Lower leg skin (tissue), 4 donors: ENCODE measurements at regions not wholly inside any gene's neighbourhood (a gene's known extent, or its start where the extent isn't known, plus 50 kb on each side); places are given as distances from the start of the nearest gene placed in this dataset.
"Not testable (repeated sequence)": the region's sequence is repeated elsewhere in the genome, so short reads cannot be mapped to it uniquely, and the experiment has no call there.

Source experiments
- DNase-seq, 2 donors: peaks; one replicate each; pipeline ENCODE4 v3.0.0-alpha.2; 2019; ENCODE audit warnings: low spot score in 2 of 2
- H3K4me3 ChIP-seq: fragments of 200-600 bp; sonication (generic); 2 replicates; pipeline ENCODE4 v1.5.1; 2017; ENCODE audit warnings: mild to moderate bottlenecking, low read depth; ENCODE audit not compliant: poor library complexity, severe bottlenecking
- POLR2A ChIP-seq, 2 donors: fragments of 450-650 bp; IDR thresholded peaks; one replicate each; pipeline ENCODE4 v1.6.1; 2016 to 2017; ENCODE audit warnings: antibody characterized with exemption in 2 of 2, mild to moderate bottlenecking in 1 of 2, moderate library complexity in 1 of 2
- WGBS, 2 donors: methylation state at CpG; one replicate each; pipeline ENCODE4 v1.1.5; 2018; 5-methylcytosine and 5-hydroxymethylcytosine counted together
- intact Hi-C: fragments of 100-400 bp; cut with DNase I; formaldehyde crosslinking; loops from one replicate; pipeline ENCODE4 v1.15.0; 2023; ENCODE audit warnings: low total_unique reads
- TF ChIP-seq, protein P1 (sequence below), 3 donors: fragments of 450-650 bp; IDR thresholded peaks; one replicate each; pipeline ENCODE4 v1.5.1; 2016; ENCODE audit warnings: antibody characterized with exemption in 3 of 3, mild to moderate bottlenecking in 3 of 3, moderate library complexity in 2 of 3

GRCh38 chr1:232319518-232320210 is 310.3 kb downstream of the SIPA1L2 start:
- H3K4me3 ChIP-seq = no peak overlapping the region
- 35 to 49% methylated on average over 4 of the region's 4 CpGs for WGBS, 2 donors
- intact Hi-C loops = no loop called here
- DNase-seq = no peak
- TF ChIP-seq POLR2A (IDR thresholded peaks at IDR 0.05) = no peak
- TF ChIP-seq, protein P1, sequence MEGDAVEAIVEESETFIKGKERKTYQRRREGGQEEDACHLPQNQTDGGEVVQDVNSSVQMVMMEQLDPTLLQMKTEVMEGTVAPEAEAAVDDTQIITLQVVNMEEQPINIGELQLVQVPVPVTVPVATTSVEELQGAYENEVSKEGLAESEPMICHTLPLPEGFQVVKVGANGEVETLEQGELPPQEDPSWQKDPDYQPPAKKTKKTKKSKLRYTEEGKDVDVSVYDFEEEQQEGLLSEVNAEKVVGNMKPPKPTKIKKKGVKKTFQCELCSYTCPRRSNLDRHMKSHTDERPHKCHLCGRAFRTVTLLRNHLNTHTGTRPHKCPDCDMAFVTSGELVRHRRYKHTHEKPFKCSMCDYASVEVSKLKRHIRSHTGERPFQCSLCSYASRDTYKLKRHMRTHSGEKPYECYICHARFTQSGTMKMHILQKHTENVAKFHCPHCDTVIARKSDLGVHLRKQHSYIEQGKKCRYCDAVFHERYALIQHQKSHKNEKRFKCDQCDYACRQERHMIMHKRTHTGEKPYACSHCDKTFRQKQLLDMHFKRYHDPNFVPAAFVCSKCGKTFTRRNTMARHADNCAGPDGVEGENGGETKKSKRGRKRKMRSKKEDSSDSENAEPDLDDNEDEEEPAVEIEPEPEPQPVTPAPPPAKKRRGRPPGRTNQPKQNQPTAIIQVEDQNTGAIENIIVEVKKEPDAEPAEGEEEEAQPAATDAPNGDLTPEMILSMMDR (IDR thresholded peaks at IDR 0.05) = no peak

- 42 to 52% methylated on average over 10 of the region's 10 CpGs for WGBS, 2 donors
- no peak overlapping the region for H3K4me3 ChIP-seq
- intact Hi-C loops = no loop called here
- peak in 1 of 2 donors; percentile 65 for DNase-seq
- TF ChIP-seq, protein P1 (IDR thresholded peaks at IDR 0.05) = no peak
- TF ChIP-seq POLR2A (IDR thresholded peaks at IDR 0.05) = no peak
These were observed 310.9 kb downstream of the SIPA1L2 start for GRCh38 chr1:232319072-232319471.

DNA sequence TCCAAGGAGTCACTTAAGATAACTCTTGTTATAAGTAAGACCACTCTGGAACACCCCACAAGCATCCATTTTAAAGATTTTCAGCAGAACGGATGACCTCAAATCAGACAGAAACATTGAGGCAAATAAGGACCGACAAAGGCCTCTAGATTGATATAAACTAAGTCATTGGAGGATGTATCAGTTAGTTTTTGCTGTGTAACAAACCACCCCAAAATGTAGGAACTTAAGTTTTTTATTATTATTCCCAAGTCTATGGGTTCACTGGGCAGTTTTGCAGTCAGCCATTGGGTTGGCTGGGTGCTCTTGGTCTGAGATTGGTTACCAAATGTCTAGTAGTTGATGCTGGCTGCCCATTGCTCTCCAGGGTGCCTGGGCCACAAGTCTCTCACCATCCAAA is 311.8 kb downstream of the SIPA1L2 start:
- DNase-seq = no peak
- intact Hi-C loops = no loop called here
- no peak overlapping the region for H3K4me3 ChIP-seq
- WGBS, 2 donors = 96 to 100% methylated on average over 2 of the region's 2 CpGs
- TF ChIP-seq, protein P1 (IDR thresholded peaks at IDR 0.05) = no peak
- TF ChIP-seq POLR2A (IDR thresholded peaks at IDR 0.05) = no peak

GRCh38 chr1:232317350-232317749 is 312.6 kb downstream of the SIPA1L2 start:
- TF ChIP-seq, protein P1 (IDR thresholded peaks at IDR 0.05) = no peak
- TF ChIP-seq POLR2A (IDR thresholded peaks at IDR 0.05) = no peak
- intact Hi-C loops = no loop called here
- no peak for DNase-seq
- no peak overlapping the region for H3K4me3 ChIP-seq
- WGBS, 2 donors = 97 to 100% methylated on average over 1 of the region's 1 CpG

- intact Hi-C loops = no loop called here
- DNase-seq = no peak
- TF ChIP-seq, protein P1 (IDR thresholded peaks at IDR 0.05) = no peak
- no peak for TF ChIP-seq POLR2A (IDR thresholded peaks at IDR 0.05)
- H3K4me3 ChIP-seq = no peak overlapping the region
These were observed 313.1 kb downstream of the SIPA1L2 start for GRCh38 chr1:232316864-232317263.

- DNase-seq, intact Hi-C loops: not testable (repeated sequence)
- 93 to 96% methylated on average over 15 of the region's 15 CpGs for WGBS, 2 donors
These were observed 316.1 kb downstream of the SIPA1L2 start for GRCh38 chr1:232313876-232314275.

More at GRCh38 chr1:232313876-232314275, 316.1 kb downstream of the SIPA1L2 start:
- H3K4me3 ChIP-seq = not testable (repeated sequence)
